Stimulated activated CD4-positive, alpha-beta T cell treated with anti-CD3 and anti-CD28 coated beads, TNF-alpha, amount 100 ng/mL, for 24 hours (primary cell): ENCODE measurements at regions not wholly inside any gene's neighbourhood (a gene's known extent, or its start where the extent isn't known, plus 50 kb on each side); places are given as distances from the start of the nearest gene placed in this dataset.
"Not testable (repeated sequence)": the region's sequence is repeated elsewhere in the genome, so short reads cannot be mapped to it uniquely, and the experiment has no call there.

Experiments
- DNase-seq, 3 experiments: peaks; one replicate each; pipeline ENCODE4 v3.0.0-alpha.2; 2020; ENCODE audit warnings: low read depth in 3 of 3

GRCh38 chr7:81138870-81139269, 220.0 kb upstream of the SEMA3C start:
- DNase-seq: no peak

DNA sequence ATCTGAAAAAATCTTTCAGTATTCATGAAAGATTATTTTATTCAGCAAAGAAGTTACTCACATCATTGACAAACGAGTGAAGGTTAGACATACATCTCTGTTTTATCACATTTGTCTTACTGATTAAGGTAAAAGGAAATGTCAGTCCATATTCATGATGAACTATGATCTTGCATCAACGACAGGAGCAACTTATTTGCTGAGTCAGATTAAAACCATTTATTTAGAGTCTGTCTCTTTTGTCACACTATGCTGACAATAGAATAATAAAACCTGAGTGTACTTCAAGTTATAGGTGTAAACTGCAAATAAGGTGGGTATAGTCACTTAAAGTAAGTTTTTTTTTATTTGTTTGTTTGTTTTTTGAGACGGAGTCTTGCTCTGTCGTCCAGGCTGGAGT, 216.5 kb upstream of the SEMA3C start:
- DNase-seq: no peak

- DNase-seq: no peak
Observed at GRCh38 chr7:81128011-81128410, 209.2 kb upstream of the SEMA3C start.

DNA sequence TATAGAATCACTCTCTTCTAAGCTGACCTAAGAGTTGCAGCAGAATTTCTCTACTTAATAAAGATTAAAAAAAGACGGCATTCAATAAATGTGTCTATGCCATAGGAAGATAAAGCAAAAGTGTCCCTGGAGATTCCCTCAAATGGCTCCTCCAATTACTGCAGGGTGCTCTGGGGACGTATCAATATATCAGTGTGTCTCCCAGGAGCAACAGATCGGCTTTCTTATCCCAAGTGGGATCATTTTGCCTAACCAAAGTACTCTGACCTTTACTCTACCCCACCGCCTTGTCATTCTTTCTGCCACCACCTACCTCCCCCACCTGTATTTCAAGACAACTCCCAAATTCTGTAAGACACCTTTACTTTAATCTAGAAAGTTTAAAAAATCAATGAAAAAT, 202.0 kb upstream of the SEMA3C start:
- DNase-seq: no peak

- no peak for DNase-seq
Observed at GRCh38 chr7:81120111-81120510, 201.3 kb upstream of the SEMA3C start.

- DNase-seq: no peak
Observed at GRCh38 chr7:81114633-81115032, 195.8 kb upstream of the SEMA3C start.

DNA sequence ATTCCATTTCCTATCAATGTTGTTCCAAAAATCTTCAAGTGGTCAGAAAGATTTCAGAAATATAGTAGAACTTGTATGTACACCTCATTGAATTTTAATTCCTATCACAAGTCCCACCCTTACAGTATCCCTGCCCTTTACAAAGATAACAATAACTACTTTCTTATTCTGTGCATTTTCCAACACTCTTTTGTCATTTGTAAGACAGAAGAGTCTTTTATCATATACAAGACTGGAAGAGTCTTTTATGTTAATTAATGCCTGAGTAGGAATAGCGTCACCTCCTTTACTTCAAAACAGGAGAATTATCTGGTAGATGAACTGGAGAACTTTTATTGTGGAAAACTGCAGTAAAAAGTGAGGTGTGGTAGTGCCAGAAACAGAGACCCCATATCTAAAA, 193.9 kb upstream of the SEMA3C start:
- no peak for DNase-seq

GRCh38 chr7:81111781-81112540, 193.1 kb upstream of the SEMA3C start:
- no peak for DNase-seq

- no peak for DNase-seq
Observed at GRCh38 chr7:81111358-81111757, 192.5 kb upstream of the SEMA3C start.

DNA sequence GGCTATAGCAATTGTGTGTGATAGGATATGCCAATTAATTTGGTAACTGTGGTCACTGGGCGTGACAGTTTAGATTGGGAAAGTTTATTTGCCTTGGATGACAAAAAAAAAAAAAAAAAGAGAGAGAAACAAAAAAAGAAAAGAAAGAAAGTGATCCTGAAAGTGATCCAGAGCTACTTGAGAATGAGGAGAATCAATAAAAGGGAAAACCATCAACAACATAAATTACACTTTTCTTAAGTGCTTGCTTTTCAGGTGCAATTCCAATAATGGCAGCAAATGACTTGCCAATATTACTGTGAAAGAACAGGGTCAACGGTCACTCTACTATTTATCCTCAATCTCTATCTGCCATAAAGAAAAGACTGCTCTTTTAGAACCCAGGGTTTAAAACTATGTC, 191.8 kb upstream of the SEMA3C start:
- DNase-seq: no peak

GRCh38 chr7:81098213-81098612, 179.4 kb upstream of the SEMA3C start:
- no peak for DNase-seq

DNA sequence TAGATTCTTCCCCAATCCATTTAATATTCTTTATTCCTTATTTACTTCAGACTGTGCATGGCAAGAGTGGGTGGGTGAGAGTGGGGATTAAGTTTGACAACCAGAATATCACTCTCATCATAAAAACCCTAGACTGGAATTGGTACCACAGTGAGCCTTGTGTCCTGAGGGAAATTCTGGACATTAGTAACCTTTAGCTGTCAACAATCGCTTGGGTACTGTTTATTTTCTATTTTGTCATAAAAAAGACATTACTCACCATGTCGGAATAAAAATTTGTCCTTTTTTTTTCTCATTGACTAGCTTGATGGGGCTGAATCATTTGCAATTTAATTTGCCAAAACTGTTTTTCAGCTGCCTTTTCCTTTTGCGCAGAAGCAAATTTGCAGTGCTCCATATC, 176.1 kb upstream of the SEMA3C start:
- no peak for DNase-seq

- no peak for DNase-seq
Observed at GRCh38 chr7:81081616-81082015, 162.8 kb upstream of the SEMA3C start.

DNA sequence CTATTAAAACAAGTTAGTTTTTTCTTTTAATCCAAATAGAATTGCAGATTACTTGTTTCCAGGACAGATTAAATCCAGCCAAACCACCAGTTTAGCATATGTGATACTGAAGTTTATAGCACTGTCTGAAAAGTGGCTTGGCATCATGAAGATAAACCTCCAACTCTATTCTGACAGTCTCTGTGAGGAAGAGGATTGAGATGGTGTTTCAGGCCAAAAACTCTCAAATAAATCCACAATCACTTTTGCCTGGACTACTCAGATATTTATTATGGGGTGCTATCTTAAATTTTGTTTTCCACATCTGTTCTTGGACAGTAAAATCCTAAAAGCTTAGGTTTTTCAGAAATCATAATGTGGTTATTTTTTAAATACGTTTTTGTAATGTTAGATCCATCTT, 161.7 kb upstream of the SEMA3C start:
- no peak for DNase-seq

GRCh38 chr7:81079746-81080145, 160.9 kb upstream of the SEMA3C start:
- no peak for DNase-seq

GRCh38 chr7:81075150-81075549, 156.3 kb upstream of the SEMA3C start:
- DNase-seq: no peak

DNA sequence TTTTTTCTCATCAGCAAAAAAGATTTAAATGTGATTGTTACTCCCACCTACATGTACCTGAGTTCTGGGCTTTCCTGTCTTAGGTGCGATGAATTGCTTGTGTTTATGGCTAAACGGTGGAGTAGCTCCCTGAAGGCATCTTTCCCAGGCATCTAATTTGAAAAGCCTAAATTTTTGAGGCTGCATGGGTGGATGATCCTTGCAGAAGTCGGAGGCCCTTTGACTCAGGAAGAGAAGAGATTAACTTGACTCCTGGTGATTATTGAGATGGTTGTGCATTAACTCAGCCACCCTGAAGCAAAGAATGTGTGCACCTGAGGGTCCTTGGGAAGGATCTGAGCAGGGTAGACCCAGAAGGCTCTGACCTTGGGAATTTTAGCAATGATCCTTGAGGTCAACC, 155.6 kb upstream of the SEMA3C start:
- no peak for DNase-seq

DNA sequence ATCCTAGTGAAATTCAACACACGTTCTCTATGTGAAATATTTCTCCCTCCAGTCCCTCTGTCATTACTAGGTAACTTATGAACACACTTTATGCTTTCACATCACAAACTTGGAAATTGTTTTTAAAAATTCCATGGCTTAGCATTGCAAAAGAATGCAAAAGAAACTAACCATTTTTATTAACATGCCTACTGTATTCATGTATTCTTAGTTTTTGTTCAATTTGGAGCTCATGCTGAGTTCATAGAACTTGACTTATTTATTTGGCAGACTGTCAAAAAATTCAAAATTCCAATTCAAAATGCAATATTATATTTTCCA, 155.0 kb upstream of the SEMA3C start:
- DNase-seq: no peak

DNA sequence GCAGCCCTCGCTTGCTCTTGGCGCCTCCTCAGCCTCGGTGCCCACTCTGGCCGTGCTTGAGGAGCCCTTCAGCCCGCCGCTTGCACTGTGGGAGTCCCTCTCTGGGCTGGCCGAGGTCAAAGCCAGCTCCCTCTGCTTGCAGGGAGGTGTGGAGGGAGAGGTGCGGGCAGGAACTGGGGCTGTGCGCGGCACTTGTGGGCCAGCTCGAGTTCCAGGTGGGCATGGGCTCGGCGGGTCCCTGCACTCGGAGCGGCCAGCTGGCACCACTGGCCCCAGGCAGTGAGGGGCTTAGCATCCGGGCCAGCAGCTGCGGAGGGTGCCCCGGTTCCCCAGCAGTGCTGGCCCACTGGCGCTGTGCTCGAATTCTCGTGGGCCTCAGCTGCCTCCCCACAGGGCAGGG, 152.1 kb upstream of the SEMA3C start:
- DNase-seq: no peak

GRCh38 chr7:81066797-81067196, 147.9 kb upstream of the SEMA3C start:
- DNase-seq: no peak

GRCh38 chr7:81064426-81064825, 145.6 kb upstream of the SEMA3C start:
- DNase-seq: no peak

DNA sequence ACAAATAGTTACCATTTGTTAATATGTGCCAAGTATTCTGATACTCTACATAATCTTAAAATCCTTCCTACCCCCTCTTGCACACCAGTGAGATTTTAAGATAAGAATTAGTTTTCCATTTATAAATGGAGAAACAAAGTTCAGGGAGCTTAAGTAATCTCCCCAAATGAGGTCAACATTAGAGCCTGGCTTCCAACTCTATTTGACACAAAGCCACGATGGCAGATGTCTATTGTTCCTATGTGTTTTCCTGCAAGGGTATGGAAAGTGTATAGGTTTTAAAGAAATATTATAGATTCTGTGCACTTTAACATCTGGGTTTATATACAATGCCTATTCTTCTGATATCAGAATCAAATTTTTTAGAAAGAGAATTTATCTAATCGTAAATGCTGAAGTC, 143.9 kb upstream of the SEMA3C start:
- DNase-seq: no peak

- not testable (repeated sequence) for DNase-seq
Observed at GRCh38 chr7:81057469-81057868, 138.6 kb upstream of the SEMA3C start.

GRCh38 chr7:81053623-81054022, 134.8 kb upstream of the SEMA3C start:
- DNase-seq: no peak
